GM12878 (cell line): ENCODE measurements at regions not wholly inside any gene's neighbourhood (a gene's known extent, or its start where the extent isn't known, plus 50 kb on each side); places are given as distances from the start of the nearest gene placed in this dataset.

Experiments used
- ATAC-seq: fragments of 200-7000 bp; cut with Tn5 transposase; 3 replicates; pipeline ENCODE4 v1.9.1; 2020; ENCODE audit warnings: mild to moderate bottlenecking, moderate library complexity
- BruUV-seq: library from RNA; stranded (reverse); fragments of 400-500 nt; replicated peaks from 2 replicates; lab custom pipeline; 2021; lab: Mats Ljungman, UMichigan
- CTCF ChIA-PET: fragments of 300-600 bp; sonication (Branson Sonifier 250); formaldehyde crosslinking; extraction: SDS; loops from one replicate; lab custom pipeline; 2021; ENCODE audit warnings: inconsistent platforms; lab: Yijun Ruan, JAX
- POLR2A ChIA-PET: fragments of 350-600 bp; formaldehyde crosslinking; extraction: SDS; loops from one replicate; lab custom pipeline; 2021; ENCODE audit warnings: inconsistent platforms; lab: Charles Lee
- RAD21 ChIA-PET: fragments of 300-600 bp; sonication (Branson Sonifier 250); formaldehyde crosslinking; loops from one replicate; lab custom pipeline; 2023; ENCODE audit warnings: antibody characterized with exemption; ENCODE audit not compliant: unreplicated experiment; lab: Charles Lee
- SMC1A ChIA-PET: fragments of 300-600 bp; sonication (Branson Sonifier 250); formaldehyde crosslinking; loops from one replicate; lab custom pipeline; 2023; ENCODE audit not compliant: unreplicated experiment, uncharacterized antibody; lab: Charles Lee
- DNase-seq: peaks from one replicate; pipeline ENCODE4 v3.0.0-alpha.2; 2011; ENCODE audit warnings: low read depth, low spot score
- FAIRE-seq: peaks from 3 replicates; lab custom pipeline; 2011; peaks lifted over from hg19 to GRCh38; lab: Jason Lieb, UNC
- H2AFZ ChIP-seq: 2 replicates; pipeline ENCODE4 v1.6.0; 2011; ENCODE audit warnings: low read depth, low read length, control low read depth; ENCODE audit not compliant: control insufficient read depth
- H3K27ac ChIP-seq: 2 replicates; pipeline ENCODE4 v1.5.1; 2011; ENCODE audit warnings: control low read depth; ENCODE audit not compliant: control insufficient read depth, insufficient read depth
- H3K27me3 ChIP-seq, 2 experiments: replicated peaks in 1 of 2; 2 replicates each; pipeline versions ENCODE4 v1.6.0 to v1.6.1; 2011; ENCODE audit warnings: low read length in 1 of 2; ENCODE audit not compliant: control insufficient read depth in 2 of 2, insufficient read depth in 2 of 2
- H3K36me3 ChIP-seq, 2 experiments: 2 replicates each; pipeline ENCODE4 v1.5.1; 2011; ENCODE audit warnings: low read length in 1 of 2; ENCODE audit not compliant: control insufficient read depth in 2 of 2, insufficient read depth in 2 of 2
- H3K4me1 ChIP-seq: 2 replicates; pipeline ENCODE4 v1.6.1; 2011; ENCODE audit warnings: mild to moderate bottlenecking, low read length, moderate library complexity, mixed read lengths; ENCODE audit not compliant: control insufficient read depth, insufficient read depth
- H3K4me2 ChIP-seq: 2 replicates; pipeline ENCODE4 v1.6.0; 2011; ENCODE audit warnings: control low read depth; ENCODE audit not compliant: control insufficient read depth, insufficient read depth
- H3K4me3 ChIP-seq: fragments of 200-600 bp; sonication (generic); 2 replicates; pipeline ENCODE4 v1.5.1; 2016
- H3K79me2 ChIP-seq: 2 replicates; pipeline ENCODE4 v1.6.0; 2011; ENCODE audit warnings: low read length; ENCODE audit not compliant: control insufficient read depth, insufficient read depth
- H3K9ac ChIP-seq: 2 replicates; pipeline ENCODE4 v1.8.0; 2011; ENCODE audit warnings: low read length, control low read depth, mixed read lengths; ENCODE audit not compliant: control insufficient read depth, insufficient read depth
- H3K9me3 ChIP-seq: replicated peaks from 3 replicates; pipeline ENCODE4 v1.5.1; 2011; ENCODE audit warnings: mild to moderate bottlenecking, low read length; ENCODE audit not compliant: control insufficient read depth, insufficient read depth
- H4K20me1 ChIP-seq: 2 replicates; pipeline ENCODE4 v1.6.0; 2011; ENCODE audit not compliant: control insufficient read depth, insufficient read depth
- BMI1 ChIP-seq: fragments of 450-650 bp; IDR thresholded peaks from 2 replicates; pipeline ENCODE4 v1.6.1; 2016; ENCODE audit warnings: mild to moderate bottlenecking, moderate library complexity, borderline replicate concordance
- GATAD2B ChIP-seq: fragments of 450-650 bp; conservative IDR thresholded peaks from 2 replicates; pipeline ENCODE4 v1.6.1; 2017; ENCODE audit warnings: low read depth, mild to moderate bottlenecking, moderate library complexity
- IKZF1 ChIP-seq: fragments of 450-650 bp; conservative IDR thresholded peaks from 2 replicates; pipeline ENCODE4 v1.6.1; 2017; ENCODE audit warnings: antibody characterized with exemption, mild to moderate bottlenecking
- MLLT1 ChIP-seq: fragments of 450-650 bp; IDR thresholded peaks from 2 replicates; pipeline ENCODE4 v1.6.1; 2016; ENCODE audit warnings: mild to moderate bottlenecking
- SREBF2 ChIP-seq: IDR thresholded peaks from 2 replicates; pipeline ENCODE4 v1.6.1; 2012; ENCODE audit warnings: mild to moderate bottlenecking, low read length
- ZNF687 ChIP-seq: fragments of 450-650 bp; IDR thresholded peaks from 2 replicates; pipeline ENCODE4 v1.6.1; 2017; ENCODE audit warnings: mild to moderate bottlenecking, moderate library complexity
- WGBS: methylation state at CpG from one replicate; pipeline ENCODE4 v1.1.6; 2016; ENCODE audit warnings: low lambda C conversion rate; ENCODE audit not compliant: insufficient replicate concordance, insufficient coverage; ENCODE audit errors: missing lambda C conversion rate; 5-methylcytosine and 5-hydroxymethylcytosine counted together
- in situ Hi-C: fragments of 300-500 bp; cut with MboI; formaldehyde crosslinking; loops from 9 replicates; pipeline ENCODE4 v1.14.3; 2018; ENCODE audit warnings: mixed read lengths
- intact Hi-C: fragments of 100-400 bp; cut with micrococcal nuclease; formaldehyde crosslinking; loops from one replicate; pipeline ENCODE4 v1.14.2; 2022; ENCODE audit not compliant: unreplicated experiment
- TF ChIP-seq, protein P1 (sequence below): fragments of 450-650 bp; IDR thresholded peaks from 2 replicates; pipeline ENCODE4 v1.6.1; 2017; ENCODE audit warnings: low read depth, mild to moderate bottlenecking, moderate library complexity
- TF ChIP-seq, protein P2 (sequence below): fragments of 450-650 bp; formaldehyde crosslinking; IDR thresholded peaks from 2 replicates; pipeline ENCODE4 v1.4.0; 2020; ENCODE audit warnings: mild to moderate bottlenecking, moderate library complexity

DNA sequence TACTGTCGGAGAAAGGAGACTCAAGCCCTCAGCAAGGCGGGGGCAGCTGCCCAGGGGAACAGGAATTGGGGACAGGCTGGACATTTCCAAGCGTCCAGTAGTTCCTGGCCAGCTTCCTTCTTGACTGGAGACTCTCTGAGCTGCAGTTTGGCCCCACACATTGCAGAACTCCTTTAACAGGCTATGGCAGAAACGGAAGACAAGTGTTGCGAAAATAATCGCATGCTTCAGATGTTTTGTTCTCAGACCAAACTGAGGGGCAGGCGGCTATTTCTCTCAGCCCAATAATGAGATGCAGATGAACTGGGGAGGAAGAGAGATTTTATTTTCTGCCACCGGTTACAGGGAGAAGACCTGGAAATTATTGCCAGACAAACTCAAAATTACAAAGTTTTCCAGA lies 88.0 kb upstream of the PFKP start:
- Histone ChIP-seq H3K27ac (no peak overlapping the region), H3K4me1 (peaks cover 9% of the 10 kb centered on the region), H3K4me2 (no peak overlapping the region), H2AFZ (no peak overlapping the region), H3K4me3 (no peak overlapping the region), H3K9me3 (no peaks in the 10 kb centered on the region), H3K9ac (no peak overlapping the region), H4K20me1 (no peaks in the 10 kb centered on the region), H3K27me3 (no peaks in the 10 kb centered on the region), H3K79me2 (no peaks in the 10 kb centered on the region), H3K36me3 (no peaks in the 10 kb centered on the region)
- in situ Hi-C loops (no loop called here), intact Hi-C loops (loop anchor here (2.0 to 5.0 kb wide), 3 partner anchors 29 to 142 kb away; no protein-coding TSS in a partner anchor)
- ChIA-PET POLR2A (no interaction called here), RAD21 (no interaction called here), SMC1A (interaction anchor here (2.3 kb wide), 1 partner anchor 31 kb away, joined by 8 read pairs; no protein-coding TSS in a partner anchor), CTCF (interaction anchor here (1.7 to 3.7 kb wide), 4 partner anchors 31 to 64 kb away, joined by 6 to 21 read pairs (median 20); no protein-coding TSS in a partner anchor)
- no peak for DNase-seq
- no peak for FAIRE-seq
- WGBS: 65% methylated on average over 8 of the region's 8 CpGs
- TF ChIP-seq MLLT1: no peak
- TF ChIP-seq SREBF2: no peak
- TF ChIP-seq, protein P1, sequence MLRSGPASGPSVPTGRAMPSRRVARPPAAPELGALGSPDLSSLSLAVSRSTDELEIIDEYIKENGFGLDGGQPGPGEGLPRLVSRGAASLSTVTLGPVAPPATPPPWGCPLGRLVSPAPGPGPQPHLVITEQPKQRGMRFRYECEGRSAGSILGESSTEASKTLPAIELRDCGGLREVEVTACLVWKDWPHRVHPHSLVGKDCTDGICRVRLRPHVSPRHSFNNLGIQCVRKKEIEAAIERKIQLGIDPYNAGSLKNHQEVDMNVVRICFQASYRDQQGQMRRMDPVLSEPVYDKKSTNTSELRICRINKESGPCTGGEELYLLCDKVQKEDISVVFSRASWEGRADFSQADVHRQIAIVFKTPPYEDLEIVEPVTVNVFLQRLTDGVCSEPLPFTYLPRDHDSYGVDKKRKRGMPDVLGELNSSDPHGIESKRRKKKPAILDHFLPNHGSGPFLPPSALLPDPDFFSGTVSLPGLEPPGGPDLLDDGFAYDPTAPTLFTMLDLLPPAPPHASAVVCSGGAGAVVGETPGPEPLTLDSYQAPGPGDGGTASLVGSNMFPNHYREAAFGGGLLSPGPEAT: no peak
- no peak for TF ChIP-seq IKZF1
- no peak for TF ChIP-seq GATAD2B
- TF ChIP-seq, protein P2, sequence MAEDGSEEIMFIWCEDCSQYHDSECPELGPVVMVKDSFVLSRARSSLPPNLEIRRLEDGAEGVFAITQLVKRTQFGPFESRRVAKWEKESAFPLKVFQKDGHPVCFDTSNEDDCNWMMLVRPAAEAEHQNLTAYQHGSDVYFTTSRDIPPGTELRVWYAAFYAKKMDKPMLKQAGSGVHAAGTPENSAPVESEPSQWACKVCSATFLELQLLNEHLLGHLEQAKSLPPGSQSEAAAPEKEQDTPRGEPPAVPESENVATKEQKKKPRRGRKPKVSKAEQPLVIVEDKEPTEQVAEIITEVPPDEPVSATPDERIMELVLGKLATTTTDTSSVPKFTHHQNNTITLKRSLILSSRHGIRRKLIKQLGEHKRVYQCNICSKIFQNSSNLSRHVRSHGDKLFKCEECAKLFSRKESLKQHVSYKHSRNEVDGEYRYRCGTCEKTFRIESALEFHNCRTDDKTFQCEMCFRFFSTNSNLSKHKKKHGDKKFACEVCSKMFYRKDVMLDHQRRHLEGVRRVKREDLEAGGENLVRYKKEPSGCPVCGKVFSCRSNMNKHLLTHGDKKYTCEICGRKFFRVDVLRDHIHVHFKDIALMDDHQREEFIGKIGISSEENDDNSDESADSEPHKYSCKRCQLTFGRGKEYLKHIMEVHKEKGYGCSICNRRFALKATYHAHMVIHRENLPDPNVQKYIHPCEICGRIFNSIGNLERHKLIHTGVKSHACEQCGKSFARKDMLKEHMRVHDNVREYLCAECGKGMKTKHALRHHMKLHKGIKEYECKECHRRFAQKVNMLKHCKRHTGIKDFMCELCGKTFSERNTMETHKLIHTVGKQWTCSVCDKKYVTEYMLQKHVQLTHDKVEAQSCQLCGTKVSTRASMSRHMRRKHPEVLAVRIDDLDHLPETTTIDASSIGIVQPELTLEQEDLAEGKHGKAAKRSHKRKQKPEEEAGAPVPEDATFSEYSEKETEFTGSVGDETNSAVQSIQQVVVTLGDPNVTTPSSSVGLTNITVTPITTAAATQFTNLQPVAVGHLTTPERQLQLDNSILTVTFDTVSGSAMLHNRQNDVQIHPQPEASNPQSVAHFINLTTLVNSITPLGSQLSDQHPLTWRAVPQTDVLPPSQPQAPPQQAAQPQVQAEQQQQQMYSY (CRISPR knock-in tag): no peak
- TF ChIP-seq BMI1: no peak
- TF ChIP-seq ZNF687: no peak
- BruUV-seq: no TSS peak
- no peak for ATAC-seq
